WTC11 (cell line): ENCODE measurements at regions not wholly inside any gene's neighbourhood (a gene's known extent, or its start where the extent isn't known, plus 50 kb on each side); places are given as distances from the start of the nearest gene placed in this dataset.

Experiments
- ATAC-seq: fragments of 200-7000 bp; cut with Tn5 transposase; 2 replicates; pipeline ENCODE4 v1.10.0; 2021; ENCODE audit warnings: mild to moderate bottlenecking, moderate library complexity
- CTCF ChIA-PET: fragments of 300-600 bp; sonication (Branson Sonifier 250); formaldehyde crosslinking; loops from one replicate; lab custom pipeline; 2021; ENCODE audit warnings: antibody characterized with exemption; lab: Charles Lee
- POLR2A ChIA-PET: fragments of 350-600 bp; sonication (Branson Sonifier 250); formaldehyde crosslinking; loops from one replicate; lab custom pipeline; 2021; ENCODE audit warnings: antibody characterized with exemption; lab: Charles Lee
- DNase-seq: peaks from one replicate; pipeline ENCODE4 v3.0.0; 2021; ENCODE audit warnings: low spot score
- H3K27ac Mint-ChIP-seq: 2 replicates; pipeline ENCODE4 v1.8.0; 2021; ENCODE audit warnings: mixed read lengths
- H3K27me3 Mint-ChIP-seq: 2 replicates; pipeline ENCODE4 v1.8.0; 2021; ENCODE audit warnings: low read depth, mild to moderate bottlenecking, moderate library complexity, mixed read lengths
- H3K36me3 Mint-ChIP-seq: 2 replicates; pipeline ENCODE4 v1.8.0; 2021; ENCODE audit warnings: mixed read lengths
- H3K4me1 Mint-ChIP-seq: 2 replicates; pipeline ENCODE4 v1.8.0; 2022; ENCODE audit warnings: mixed read lengths
- H3K4me3 Mint-ChIP-seq: 2 replicates; pipeline ENCODE4 v1.8.0; 2021; ENCODE audit warnings: mild to moderate bottlenecking, moderate library complexity, mixed read lengths
- H3K9me3 Mint-ChIP-seq: 2 replicates; pipeline ENCODE4 v1.8.0; 2021; ENCODE audit warnings: mixed read lengths
- ATF2 ChIP-seq: sonication (generic); formaldehyde crosslinking; IDR thresholded peaks from 2 replicates; pipeline ENCODE4 v1.8.1; 2022; ENCODE audit warnings: low read depth, missing genetic modification reagents, borderline replicate concordance
- EMX1 ChIP-seq: fragments of 250-450 bp; sonication (Bioruptor Pico); IDR thresholded peaks from 2 replicates; pipeline ENCODE4 v1.8.0; 2021; ENCODE audit warnings: mild to moderate bottlenecking
- ERG ChIP-seq: fragments of 250-450 bp; sonication (Bioruptor Pico); IDR thresholded peaks from 2 replicates; pipeline ENCODE4 v1.8.0; 2021; ENCODE audit warnings: mild to moderate bottlenecking
- FOXP4 ChIP-seq: sonication (generic); formaldehyde crosslinking; IDR thresholded peaks from 2 replicates; pipeline ENCODE4 v1.8.0; 2022; ENCODE audit warnings: mild to moderate bottlenecking, missing genetic modification reagents
- GABPB1 ChIP-seq: sonication (generic); formaldehyde crosslinking; IDR thresholded peaks from 2 replicates; pipeline ENCODE4 v1.8.1; 2023; ENCODE audit warnings: mild to moderate bottlenecking, missing genetic modification reagents
- JUN ChIP-seq: sonication (generic); formaldehyde crosslinking; IDR thresholded peaks from 2 replicates; pipeline ENCODE4 v1.8.0; 2023; ENCODE audit warnings: mild to moderate bottlenecking, missing genetic modification reagents
- NFATC4 ChIP-seq: fragments of 250-450 bp; sonication (Bioruptor Pico); IDR thresholded peaks from 2 replicates; pipeline ENCODE4 v1.9.0; 2021; ENCODE audit warnings: mild to moderate bottlenecking
- NR3C1 ChIP-seq: sonication (generic); formaldehyde crosslinking; conservative IDR thresholded peaks from 2 replicates; pipeline ENCODE4 v1.8.1; 2023; ENCODE audit warnings: low read depth, mild to moderate bottlenecking, missing genetic modification reagents
- TP53 ChIP-seq: sonication (generic); formaldehyde crosslinking; IDR thresholded peaks from 2 replicates; pipeline ENCODE4 v1.8.1; 2023; ENCODE audit warnings: mild to moderate bottlenecking, missing genetic modification reagents
- ZNF121 ChIP-seq: sonication (generic); formaldehyde crosslinking; IDR thresholded peaks from 2 replicates; pipeline ENCODE4 v1.8.0; 2023; ENCODE audit warnings: missing genetic modification reagents
- ZNF219 ChIP-seq: sonication (generic); formaldehyde crosslinking; IDR thresholded peaks from 2 replicates; pipeline ENCODE4 v1.8.0; 2023; ENCODE audit warnings: missing genetic modification reagents, mild to moderate bottlenecking, borderline replicate concordance
- ZNF512 ChIP-seq: sonication (generic); formaldehyde crosslinking; IDR thresholded peaks from 2 replicates; pipeline ENCODE4 v1.8.1; 2022; ENCODE audit warnings: missing genetic modification reagents, borderline replicate concordance
- ZNF532 ChIP-seq: fragments of 250-450 bp; sonication (Bioruptor Pico); IDR thresholded peaks from 2 replicates; pipeline ENCODE4 v1.9.0; 2021; ENCODE audit warnings: mild to moderate bottlenecking, borderline replicate concordance
- ZNF671 ChIP-seq: fragments of 250-450 bp; sonication (Bioruptor Pico); IDR thresholded peaks from 2 replicates; pipeline ENCODE4 v1.8.0; 2021; ENCODE audit warnings: mild to moderate bottlenecking
- TF ChIP-seq, protein P1 (sequence below): sonication (generic); formaldehyde crosslinking; IDR thresholded peaks from 2 replicates; pipeline ENCODE4 v1.8.1; 2022; ENCODE audit warnings: low read depth, mild to moderate bottlenecking, moderate library complexity, missing genetic modification reagents, borderline replicate concordance

- TF ChIP-seq ZNF512 (CRISPR knock-in tag) (no peak), JUN (CRISPR knock-in tag) (no peak), ZNF671 (no peak), TP53 (CRISPR knock-in tag) (no peak), ZNF532 (CRISPR knock-in tag) (no peak), ERG (no peak)
These were observed 387.8 kb downstream of the SHQ1 start (continued) for GRCh38 chr3:72460205-72461174.

- POLR2A ChIA-PET = no interaction called here
- DNase-seq (no peak), ATAC-seq (no peak)
- Mint-ChIP-seq H3K9me3 (no peaks in the 10 kb centered on the region), H3K36me3 (no peaks in the 10 kb centered on the region), H3K27ac (no peak overlapping the region), H3K4me1 (peaks cover 10% of the 10 kb centered on the region), H3K4me3 (no peak overlapping the region), H3K27me3 (no peaks in the 10 kb centered on the region; the same call in 1 of the 2 replicates)
- CTCF ChIA-PET = no interaction called here
- TF ChIP-seq ZNF512 (CRISPR knock-in tag) (no peak), NFATC4 (CRISPR knock-in tag) (no peak), ATF2 (CRISPR knock-in tag) (no peak), NR3C1 (CRISPR knock-in tag) (no peak), EMX1 (no peak), ZNF219 (CRISPR knock-in tag) (no peak), TP53 (CRISPR knock-in tag) (no peak), ZNF121 (CRISPR knock-in tag) (no peak), GABPB1 (no peak), FOXP4 (CRISPR knock-in tag) (no peak)
- TF ChIP-seq, protein P1, sequence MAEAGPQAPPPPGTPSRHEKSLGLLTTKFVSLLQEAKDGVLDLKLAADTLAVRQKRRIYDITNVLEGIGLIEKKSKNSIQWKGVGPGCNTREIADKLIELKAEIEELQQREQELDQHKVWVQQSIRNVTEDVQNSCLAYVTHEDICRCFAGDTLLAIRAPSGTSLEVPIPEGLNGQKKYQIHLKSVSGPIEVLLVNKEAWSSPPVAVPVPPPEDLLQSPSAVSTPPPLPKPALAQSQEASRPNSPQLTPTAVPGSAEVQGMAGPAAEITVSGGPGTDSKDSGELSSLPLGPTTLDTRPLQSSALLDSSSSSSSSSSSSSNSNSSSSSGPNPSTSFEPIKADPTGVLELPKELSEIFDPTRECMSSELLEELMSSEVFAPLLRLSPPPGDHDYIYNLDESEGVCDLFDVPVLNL (CRISPR knock-in tag) = no peak
These were observed 388.7 kb downstream of the SHQ1 start for GRCh38 chr3:72459588-72459987.
